Activated B cell treated with CpG ODN at 0.5 μM for 24 hours (primary cell): ENCODE measurements at regions not wholly inside any gene's neighbourhood (a gene's known extent, or its start where the extent isn't known, plus 50 kb on each side); places are given as distances from the start of the nearest gene placed in this dataset.

ENCODE experiments used
- ATAC-seq: fragments of 200-7000 bp; cut with Tn5 transposase; one replicate; pipeline ENCODE4 v1.10.0; 2021; ENCODE audit warnings: low read depth, mild to moderate bottlenecking, moderate library complexity
- CTCF ChIA-PET: fragments of 350-600 bp; sonication (Branson Sonifier 250); formaldehyde crosslinking; loops from one replicate; lab custom pipeline; 2021; ENCODE audit warnings: antibody characterized with exemption; lab: Charles Lee
- POLR2A ChIA-PET: fragments of 350-600 bp; sonication (Branson Sonifier 250); formaldehyde crosslinking; loops from one replicate; lab custom pipeline; 2021; ENCODE audit warnings: antibody characterized with exemption; lab: Charles Lee
- DNase-seq: peaks from one replicate; pipeline ENCODE4 v3.0.0; 2022
- H3K27ac Mint-ChIP-seq: one replicate; pipeline ENCODE4 v1.8.0; 2020; ENCODE audit warnings: mixed read lengths
- H3K27me3 Mint-ChIP-seq: one replicate; pipeline ENCODE4 v1.8.0; 2021; ENCODE audit warnings: mixed read lengths
- H3K36me3 Mint-ChIP-seq: one replicate; pipeline ENCODE4 v1.8.0; 2021; ENCODE audit warnings: low read depth, mixed read lengths
- H3K4me1 Mint-ChIP-seq: one replicate; pipeline ENCODE4 v1.8.0; 2021; ENCODE audit warnings: mixed read lengths
- H3K4me3 Mint-ChIP-seq: one replicate; pipeline ENCODE4 v1.8.0; 2020; ENCODE audit warnings: mild to moderate bottlenecking, mixed read lengths
- H3K9me3 Mint-ChIP-seq: one replicate; pipeline ENCODE4 v1.8.0; 2020; ENCODE audit warnings: mixed read lengths
- CTCF ChIP-seq: fragments of 200-600 bp; IDR thresholded peaks from one replicate; pipeline ENCODE4 v1.8.0; 2022; ENCODE audit warnings: antibody characterized with exemption, mild to moderate bottlenecking
- intact Hi-C: fragments of 100-400 bp; cut with micrococcal nuclease; formaldehyde crosslinking; loops from one replicate; pipeline ENCODE4 v1.15.1; 2024

GRCh38 chr21:25500598-25500997, 106.7 kb downstream of the MRPL39 start:
- no peaks in the 10 kb centered on the region for H3K27me3 Mint-ChIP-seq
- no peak overlapping the region for H3K4me3 Mint-ChIP-seq
- CTCF ChIA-PET, result no interaction called here
- peaks cover 22% of the 10 kb centered on the region for H3K9me3 Mint-ChIP-seq
- POLR2A ChIA-PET, result interaction anchor here (1.0 kb wide), 1 partner anchor 10 kb away, joined by 3 read pairs; no protein-coding TSS in a partner anchor
- peak overlapping the region; percentile 18 for H3K27ac Mint-ChIP-seq
- H3K4me1 Mint-ChIP-seq, result peaks cover 52% of the 10 kb centered on the region
- TF ChIP-seq CTCF, result no peak
- H3K36me3 Mint-ChIP-seq, result peaks cover 4% of the 10 kb centered on the region
- ATAC-seq (no peak), DNase-seq (no peak)
- intact Hi-C loops, result no loop called here

GRCh38 chr21:25496825-25497482, 110.3 kb downstream of the MRPL39 start:
- ATAC-seq (no peak), DNase-seq (no peak)
- Mint-ChIP-seq H3K9me3 (peaks cover 11% of the 10 kb centered on the region), H3K4me1 (peaks cover 37% of the 10 kb centered on the region), H3K27me3 (no peaks in the 10 kb centered on the region), H3K27ac (no peak overlapping the region), H3K4me3 (no peak overlapping the region), H3K36me3 (peaks cover 2% of the 10 kb centered on the region)
- ChIA-PET CTCF (no interaction called here), POLR2A (interaction anchor here (0.7 kb wide), 1 partner anchor 71 kb away, joined by 3 read pairs; no protein-coding TSS in a partner anchor)
- intact Hi-C loops, result no loop called here
- TF ChIP-seq CTCF, result no peak

GRCh38 chr21:25494804-25495203, 112.5 kb downstream of the MRPL39 start:
- Mint-ChIP-seq H3K27me3 (no peaks in the 10 kb centered on the region), H3K9me3 (peaks cover 6% of the 10 kb centered on the region), H3K4me3 (no peak overlapping the region), H3K4me1 (peaks cover 46% of the 10 kb centered on the region), H3K36me3 (no peaks in the 10 kb centered on the region), H3K27ac (no peak overlapping the region)
- no peak for TF ChIP-seq CTCF
- DNase-seq (no peak), ATAC-seq (no peak)
- intact Hi-C loops, result no loop called here
- POLR2A ChIA-PET, result interaction anchor here (0.6 to 1.6 kb wide), 3 partner anchors 11 to 82 kb away, joined by 4 to 11 read pairs (median 6); no protein-coding TSS in a partner anchor
- CTCF ChIA-PET, result no interaction called here

GRCh38 chr21:25493722-25494121, 113.6 kb downstream of the MRPL39 start:
- ChIA-PET POLR2A (interaction anchor here (0.6 to 1.1 kb wide), 2 partner anchors 31 to 68 kb away, joined by 3 read pairs; no protein-coding TSS in a partner anchor), CTCF (no interaction called here)
- H3K36me3 Mint-ChIP-seq, result no peaks in the 10 kb centered on the region
- peaks cover 4% of the 10 kb centered on the region for H3K9me3 Mint-ChIP-seq
- no peak for TF ChIP-seq CTCF
- ATAC-seq (no peak), DNase-seq (no peak)
- no peak overlapping the region for H3K27ac Mint-ChIP-seq
- intact Hi-C loops, result no loop called here
- no peak overlapping the region for H3K4me3 Mint-ChIP-seq
- peaks cover 55% of the 10 kb centered on the region for H3K4me1 Mint-ChIP-seq
- H3K27me3 Mint-ChIP-seq, result no peaks in the 10 kb centered on the region

- no peak for DNase-seq
- CTCF ChIA-PET, result interaction anchor here (1.8 kb wide), 1 partner anchor 77 kb away, joined by 5 read pairs; no protein-coding TSS in a partner anchor
Observed at GRCh38 chr21:25491267-25491666, 116.0 kb downstream of the MRPL39 start.

More at GRCh38 chr21:25491267-25491666, 116.0 kb downstream of the MRPL39 start:
- Mint-ChIP-seq H3K9me3 (peaks cover 2% of the 10 kb centered on the region), H3K27me3 (no peaks in the 10 kb centered on the region), H3K27ac (peak overlapping the region; percentile 5), H3K36me3 (no peaks in the 10 kb centered on the region), H3K4me1 (peaks cover 69% of the 10 kb centered on the region), H3K4me3 (no peak overlapping the region)
- no peak for ATAC-seq
- TF ChIP-seq CTCF, result no peak
- intact Hi-C loops, result no loop called here
- POLR2A ChIA-PET, result interaction anchor here (0.6 to 1.7 kb wide), 4 partner anchors 70 to 243 kb away, joined by 3 to 10 read pairs (median 4); partner anchors contain the start of genes ATP5PF and GABPA
